ENCODE measurements at regions not wholly inside any gene's neighbourhood (a gene's known extent, or its start where the extent isn't known, plus 50 kb on each side); places are given as distances from the start of the nearest gene placed in this dataset.

DNA sequence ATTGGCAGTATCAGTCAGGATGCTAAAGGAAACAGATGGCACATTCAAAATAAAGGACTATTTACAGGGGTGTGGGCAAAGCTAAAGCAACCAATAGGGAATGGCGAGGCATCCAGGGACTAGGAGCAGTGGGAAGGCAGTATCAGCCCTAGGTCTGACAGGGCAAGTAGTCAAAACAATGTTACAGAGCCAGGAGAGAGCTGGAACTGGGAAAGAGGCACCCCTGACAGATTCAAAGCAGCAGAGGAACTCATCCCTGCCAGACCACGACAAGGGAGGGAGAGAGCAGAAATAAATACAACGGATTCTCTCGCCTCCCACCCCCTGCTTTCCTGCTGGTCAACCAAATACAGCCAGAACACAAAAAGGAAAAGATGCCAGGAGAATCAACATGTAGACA, 371.5 kb downstream of the NR2F1-AS1 start:
- Mint-ChIP-seq H3K9me3 (peaks cover 20% of the 10 kb centered on the region), H3K4me1 (ENCODE audit: low read depth) (no peaks in the 10 kb centered on the region), H3K27ac (no peak overlapping the region), H3K27me3 (ENCODE audit: low read depth) (no peaks in the 10 kb centered on the region), H3K4me3 (no peak overlapping the region), H3K36me3 (ENCODE audit: low read depth) (no peaks in the 10 kb centered on the region)
- DNase-seq (ENCODE audit: low spot score) = no peak

DNA sequence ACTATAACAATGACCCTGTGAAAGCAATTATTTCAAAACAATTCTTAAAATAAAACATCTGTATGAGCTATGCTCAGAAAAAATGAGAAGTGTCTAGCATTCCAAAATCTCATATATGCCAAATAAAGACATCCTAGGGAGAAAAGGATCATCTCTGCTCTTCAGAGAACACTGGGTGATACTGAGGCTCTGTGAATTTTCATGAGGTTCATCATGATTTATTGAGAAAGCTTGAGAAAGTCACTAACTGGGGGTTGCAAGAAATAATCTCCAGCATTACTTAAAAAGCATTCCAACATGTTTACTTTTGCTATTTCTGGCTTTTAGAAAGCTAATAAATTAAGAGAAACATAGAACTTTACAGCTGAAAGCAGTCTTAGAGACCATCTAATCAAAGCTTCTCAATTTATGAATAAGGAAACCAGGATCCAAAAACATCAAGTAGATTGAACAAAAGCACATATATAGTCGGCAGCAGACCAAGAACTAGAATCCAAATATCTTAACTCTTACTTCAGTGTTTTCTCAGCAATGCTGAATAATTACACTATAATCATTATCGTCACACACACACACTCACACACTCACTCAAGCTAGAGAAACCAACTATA, 372.8 kb downstream of the NR2F1-AS1 start:
- Mint-ChIP-seq H3K27ac (no peak overlapping the region), H3K36me3 (ENCODE audit: low read depth) (no peaks in the 10 kb centered on the region), H3K4me1 (ENCODE audit: low read depth) (no peaks in the 10 kb centered on the region), H3K4me3 (no peak overlapping the region), H3K27me3 (ENCODE audit: low read depth) (no peaks in the 10 kb centered on the region), H3K9me3 (peaks cover 20% of the 10 kb centered on the region)
- no peak for DNase-seq (ENCODE audit: low spot score)

DNA sequence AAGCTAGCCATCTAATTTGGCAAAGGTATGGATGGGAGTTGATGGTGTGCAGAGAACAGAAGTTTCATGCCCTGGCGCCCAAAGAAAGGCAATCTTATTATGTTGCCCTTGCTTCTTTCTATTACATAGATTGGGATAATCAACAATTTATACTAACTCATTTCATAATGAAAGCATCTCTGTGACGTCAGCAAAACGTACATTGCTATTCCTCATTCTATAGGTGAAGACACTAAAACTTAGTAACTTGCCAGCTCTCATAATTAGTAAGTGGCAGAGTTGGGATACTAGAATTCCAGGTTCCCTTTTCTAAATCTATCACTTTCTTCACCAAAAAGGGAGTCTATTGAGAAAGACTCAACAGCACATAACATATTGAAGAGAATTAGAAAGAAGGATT, 374.8 kb downstream of the NR2F1-AS1 start:
- H3K4me1 Mint-ChIP-seq (ENCODE audit: low read depth) = no peaks in the 10 kb centered on the region
- peaks cover 30% of the 10 kb centered on the region for H3K9me3 Mint-ChIP-seq
- no peak overlapping the region for H3K4me3 Mint-ChIP-seq
- H3K27me3 Mint-ChIP-seq (ENCODE audit: low read depth) = no peaks in the 10 kb centered on the region
- H3K36me3 Mint-ChIP-seq (ENCODE audit: low read depth) = no peaks in the 10 kb centered on the region
- no peak for DNase-seq (ENCODE audit: low spot score)
- no peak overlapping the region for H3K27ac Mint-ChIP-seq

DNA sequence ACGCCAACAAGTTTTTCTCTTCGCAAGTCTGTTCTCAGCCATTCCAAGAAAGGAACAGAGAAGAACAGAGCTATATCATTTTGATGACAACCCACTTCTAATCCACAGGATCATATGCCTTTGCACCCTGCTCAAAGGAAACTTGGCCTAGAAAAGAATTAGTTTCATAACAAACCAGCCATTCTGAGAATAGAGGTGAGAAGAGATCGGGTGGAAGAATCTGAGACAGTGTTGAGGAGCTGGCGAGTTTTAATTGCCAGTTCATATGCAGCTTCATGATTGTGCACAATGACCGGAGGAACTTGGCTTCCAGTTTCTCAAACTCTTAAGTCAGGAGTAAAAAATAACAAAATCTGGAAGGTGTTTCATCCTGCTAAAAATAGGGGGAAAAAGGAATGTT, 380.0 kb downstream of the NR2F1-AS1 start:
- H3K36me3 Mint-ChIP-seq (ENCODE audit: low read depth) = no peaks in the 10 kb centered on the region
- DNase-seq (ENCODE audit: low spot score) = no peak
- no peak overlapping the region for H3K27ac Mint-ChIP-seq
- no peaks in the 10 kb centered on the region for H3K27me3 Mint-ChIP-seq (ENCODE audit: low read depth)
- no peak overlapping the region for H3K4me3 Mint-ChIP-seq
- H3K9me3 Mint-ChIP-seq = peaks cover 22% of the 10 kb centered on the region
- no peaks in the 10 kb centered on the region for H3K4me1 Mint-ChIP-seq (ENCODE audit: low read depth)

DNA sequence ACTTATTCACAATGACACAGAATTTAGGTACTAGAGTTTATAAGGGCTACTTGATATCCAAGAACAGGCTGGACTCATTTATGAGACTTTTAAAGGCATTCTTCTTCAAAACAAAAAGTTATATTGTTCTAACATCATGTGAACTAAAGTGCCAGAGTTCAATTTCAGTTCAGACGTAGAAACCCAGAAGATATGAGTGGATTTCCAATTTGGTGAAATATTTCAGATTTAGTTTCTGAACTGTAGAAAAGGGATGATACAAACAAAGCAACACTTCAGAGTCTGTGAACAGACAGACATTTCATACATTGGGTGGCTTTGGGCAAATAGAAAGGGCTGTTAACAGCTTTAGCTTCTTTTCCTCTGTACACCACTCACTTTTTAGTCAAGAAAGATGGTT, 384.0 kb downstream of the NR2F1-AS1 start:
- H3K27ac Mint-ChIP-seq = no peak overlapping the region
- H3K27me3 Mint-ChIP-seq (ENCODE audit: low read depth) = no peaks in the 10 kb centered on the region
- DNase-seq (ENCODE audit: low spot score) = no peak
- H3K36me3 Mint-ChIP-seq (ENCODE audit: low read depth) = no peaks in the 10 kb centered on the region
- H3K4me3 Mint-ChIP-seq = no peak overlapping the region
- H3K4me1 Mint-ChIP-seq (ENCODE audit: low read depth) = no peaks in the 10 kb centered on the region
- H3K9me3 Mint-ChIP-seq = no peaks in the 10 kb centered on the region

DNA sequence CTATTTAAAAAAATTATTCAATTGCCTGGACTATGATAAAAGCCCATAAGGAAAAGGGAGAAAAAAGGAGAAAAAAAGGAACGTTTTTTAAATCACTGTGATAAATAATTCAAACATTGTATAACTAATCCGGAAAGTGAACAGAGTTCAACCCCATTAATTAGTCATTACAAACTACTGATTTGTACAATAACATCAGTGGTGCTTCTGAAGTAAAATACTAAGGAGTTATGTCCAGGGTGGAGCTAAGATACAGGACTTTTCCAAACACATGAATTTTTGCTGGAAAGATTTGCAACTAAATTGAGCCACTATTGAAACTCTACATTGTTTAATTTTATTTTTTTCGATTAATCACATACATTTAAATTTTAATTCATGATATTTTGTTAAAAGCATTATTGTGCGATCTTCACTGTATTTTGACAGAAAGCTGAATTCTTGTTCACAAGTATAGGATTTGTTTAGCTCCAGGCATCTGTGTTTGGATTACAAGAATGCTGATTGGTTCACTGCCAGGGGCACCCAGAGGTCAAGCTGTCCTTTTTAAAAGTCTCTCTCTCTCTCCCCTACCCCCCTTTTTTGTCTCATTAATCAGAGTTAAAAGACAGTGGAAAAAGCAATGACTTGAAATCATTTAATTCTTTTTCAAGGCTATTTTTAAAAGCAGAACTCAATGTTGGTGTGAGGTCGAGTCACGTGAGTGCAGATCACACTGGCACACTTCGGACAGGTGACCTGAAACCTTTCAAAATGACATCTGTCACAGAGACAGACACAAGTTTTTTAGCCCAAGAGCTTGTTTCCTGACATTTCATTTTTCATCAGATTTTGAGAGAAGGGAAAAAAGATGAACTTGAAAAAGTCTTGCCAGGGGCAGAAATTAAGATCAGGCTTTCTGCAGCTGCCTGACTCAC, 387.3 kb downstream of the NR2F1-AS1 start:
- Mint-ChIP-seq H3K27ac (no peak overlapping the region), H3K4me1 (ENCODE audit: low read depth) (no peaks in the 10 kb centered on the region), H3K27me3 (ENCODE audit: low read depth) (no peaks in the 10 kb centered on the region), H3K4me3 (no peak overlapping the region), H3K9me3 (no peaks in the 10 kb centered on the region), H3K36me3 (ENCODE audit: low read depth) (no peaks in the 10 kb centered on the region)
- DNase-seq (ENCODE audit: low spot score) = no peak

DNA sequence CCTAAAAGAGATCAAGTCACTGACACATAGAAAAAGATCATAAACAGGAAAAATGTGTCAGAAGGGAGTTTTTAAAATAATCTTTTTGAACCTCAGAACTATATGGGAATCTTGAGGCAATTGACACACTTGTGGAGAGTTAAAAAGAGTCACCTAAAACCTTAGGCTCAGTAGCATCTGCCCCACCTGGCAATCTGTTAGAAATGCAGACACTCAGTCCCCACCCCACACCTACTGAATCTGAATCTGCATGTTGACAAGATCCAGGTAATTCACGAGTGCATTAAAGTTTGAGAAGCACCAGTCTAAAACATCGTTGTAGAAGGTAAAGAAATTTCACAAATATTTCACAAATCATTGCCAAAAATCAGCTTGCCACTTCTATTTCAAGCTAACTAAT, 388.3 kb downstream of the NR2F1-AS1 start:
- Mint-ChIP-seq H3K9me3 (no peaks in the 10 kb centered on the region), H3K27ac (no peak overlapping the region), H3K4me3 (no peak overlapping the region), H3K4me1 (ENCODE audit: low read depth) (no peaks in the 10 kb centered on the region), H3K27me3 (ENCODE audit: low read depth) (no peaks in the 10 kb centered on the region), H3K36me3 (ENCODE audit: low read depth) (no peaks in the 10 kb centered on the region)
- no peak for DNase-seq (ENCODE audit: low spot score)

DNA sequence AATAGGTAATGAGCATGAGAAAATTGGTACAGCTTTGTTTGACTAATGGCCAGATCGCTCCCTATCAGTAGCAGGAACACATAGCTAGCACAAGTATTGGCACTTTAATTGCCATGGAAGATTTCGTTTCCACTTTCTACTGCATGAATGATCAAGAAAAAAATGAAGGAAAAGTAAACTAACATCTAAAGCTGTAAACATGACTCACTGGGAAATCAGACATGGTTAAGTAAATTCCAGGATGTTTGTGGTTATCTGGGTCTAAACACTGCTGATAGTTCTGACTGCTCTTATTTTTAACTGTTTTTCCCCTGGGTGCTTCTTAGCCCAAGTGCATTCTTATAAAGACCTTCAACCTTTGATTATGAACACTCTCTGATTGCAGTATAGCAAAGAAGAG, 388.9 kb downstream of the NR2F1-AS1 start:
- Mint-ChIP-seq H3K27me3 (ENCODE audit: low read depth) (no peaks in the 10 kb centered on the region), H3K36me3 (ENCODE audit: low read depth) (no peaks in the 10 kb centered on the region), H3K4me3 (no peak overlapping the region), H3K27ac (no peak overlapping the region), H3K9me3 (no peaks in the 10 kb centered on the region), H3K4me1 (ENCODE audit: low read depth) (no peaks in the 10 kb centered on the region)
- DNase-seq (ENCODE audit: low spot score) = no peak

DNA sequence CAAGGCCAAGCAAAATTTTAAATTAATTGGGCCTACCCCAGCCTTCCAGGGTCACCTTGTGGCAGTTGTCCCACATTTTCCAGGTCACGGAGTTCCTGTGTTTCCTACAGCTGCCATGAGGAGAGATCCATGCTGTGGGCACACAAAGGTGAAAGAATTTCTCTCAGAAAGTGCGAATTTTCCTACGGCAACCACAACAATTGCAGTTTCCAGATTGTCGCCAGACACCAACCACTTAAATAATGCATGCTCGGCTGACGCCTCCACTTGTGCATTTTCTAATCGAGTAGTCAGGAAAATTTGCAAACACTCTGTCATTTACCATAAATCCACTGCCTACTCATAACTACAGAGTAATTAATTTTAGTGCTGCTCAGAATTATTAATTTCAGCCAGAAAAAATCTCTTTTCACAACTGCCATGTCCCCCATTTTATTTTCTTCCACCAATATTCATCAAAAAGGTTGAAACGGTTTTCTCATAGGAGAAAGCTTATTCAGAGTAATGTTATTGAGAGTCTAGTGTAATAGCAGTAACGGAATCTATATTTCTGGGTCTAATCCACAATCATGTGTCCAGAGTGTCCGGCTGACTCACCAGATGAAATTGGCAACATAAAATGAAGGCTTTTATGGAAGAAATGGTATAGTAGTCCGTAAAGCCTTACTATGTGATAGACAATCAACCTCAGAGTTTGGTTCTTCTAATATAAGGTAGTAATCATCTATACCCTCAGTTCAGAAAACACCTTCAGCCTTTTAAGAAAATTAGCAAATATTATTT, 389.8 kb downstream of the NR2F1-AS1 start:
- Mint-ChIP-seq H3K4me3 (no peak overlapping the region), H3K9me3 (no peaks in the 10 kb centered on the region), H3K27ac (no peak overlapping the region), H3K36me3 (ENCODE audit: low read depth) (no peaks in the 10 kb centered on the region), H3K4me1 (ENCODE audit: low read depth) (no peaks in the 10 kb centered on the region), H3K27me3 (ENCODE audit: low read depth) (no peaks in the 10 kb centered on the region)
- no peak for DNase-seq (ENCODE audit: low spot score)

DNA sequence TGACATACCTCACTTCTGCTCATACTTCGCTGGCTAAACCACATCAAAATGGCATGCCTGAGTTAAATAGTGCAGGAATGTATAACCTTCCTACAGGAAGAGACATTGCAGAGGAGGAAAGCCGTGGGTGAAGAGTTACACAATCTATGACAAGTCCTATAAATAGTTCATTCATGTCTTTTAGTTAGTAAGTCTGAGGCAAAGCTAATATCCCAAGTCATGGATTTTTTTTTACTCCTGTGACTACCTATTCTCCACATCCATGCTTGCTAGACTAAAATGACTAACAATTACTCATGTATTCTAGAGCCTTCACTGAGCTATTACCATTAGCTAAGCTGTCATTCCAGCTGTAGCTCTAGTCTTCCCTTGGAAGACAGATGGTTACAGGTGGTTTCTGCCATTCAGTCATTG, 391.3 kb downstream of the NR2F1-AS1 start:
- no peak overlapping the region for H3K27ac Mint-ChIP-seq
- no peak overlapping the region for H3K4me3 Mint-ChIP-seq
- DNase-seq (ENCODE audit: low spot score) = no peak
- H3K4me1 Mint-ChIP-seq (ENCODE audit: low read depth) = no peaks in the 10 kb centered on the region
- H3K9me3 Mint-ChIP-seq = no peaks in the 10 kb centered on the region
- no peaks in the 10 kb centered on the region for H3K36me3 Mint-ChIP-seq (ENCODE audit: low read depth)
- H3K27me3 Mint-ChIP-seq (ENCODE audit: low read depth) = no peaks in the 10 kb centered on the region

DNA sequence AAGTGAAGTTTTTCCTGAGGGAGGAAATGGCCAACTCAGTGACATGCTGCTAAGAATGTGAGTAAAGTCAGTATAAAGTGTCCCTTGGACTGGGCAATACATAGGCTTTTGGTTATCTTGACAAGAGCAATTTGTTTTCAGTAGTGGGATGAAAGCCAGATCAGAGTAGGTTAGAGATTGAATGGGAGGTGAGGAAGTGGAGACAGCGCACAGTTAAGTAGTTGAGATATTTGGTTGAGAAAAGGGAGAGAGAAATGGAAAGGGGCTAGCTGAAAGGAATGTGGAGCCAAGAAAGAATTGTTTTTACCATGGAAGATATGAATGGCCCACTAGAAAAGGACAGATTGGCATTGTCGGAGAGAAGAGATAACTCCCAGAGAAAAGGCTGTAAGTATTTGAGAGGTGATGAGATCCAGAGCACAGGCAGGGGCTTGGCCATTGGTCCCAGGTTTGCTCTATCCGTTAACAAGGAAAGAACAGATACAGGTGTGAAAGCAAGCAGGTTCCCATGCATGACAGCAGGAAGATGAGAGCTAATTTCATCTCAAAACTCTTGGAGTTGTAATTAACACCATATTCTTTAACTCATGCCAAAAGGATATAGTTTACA, 392.0 kb downstream of the NR2F1-AS1 start:
- Mint-ChIP-seq H3K27me3 (ENCODE audit: low read depth) (no peaks in the 10 kb centered on the region), H3K36me3 (ENCODE audit: low read depth) (no peaks in the 10 kb centered on the region), H3K4me1 (ENCODE audit: low read depth) (no peaks in the 10 kb centered on the region), H3K4me3 (no peak overlapping the region), H3K9me3 (no peaks in the 10 kb centered on the region), H3K27ac (no peak overlapping the region)
- DNase-seq (ENCODE audit: low spot score) = no peak

DNA sequence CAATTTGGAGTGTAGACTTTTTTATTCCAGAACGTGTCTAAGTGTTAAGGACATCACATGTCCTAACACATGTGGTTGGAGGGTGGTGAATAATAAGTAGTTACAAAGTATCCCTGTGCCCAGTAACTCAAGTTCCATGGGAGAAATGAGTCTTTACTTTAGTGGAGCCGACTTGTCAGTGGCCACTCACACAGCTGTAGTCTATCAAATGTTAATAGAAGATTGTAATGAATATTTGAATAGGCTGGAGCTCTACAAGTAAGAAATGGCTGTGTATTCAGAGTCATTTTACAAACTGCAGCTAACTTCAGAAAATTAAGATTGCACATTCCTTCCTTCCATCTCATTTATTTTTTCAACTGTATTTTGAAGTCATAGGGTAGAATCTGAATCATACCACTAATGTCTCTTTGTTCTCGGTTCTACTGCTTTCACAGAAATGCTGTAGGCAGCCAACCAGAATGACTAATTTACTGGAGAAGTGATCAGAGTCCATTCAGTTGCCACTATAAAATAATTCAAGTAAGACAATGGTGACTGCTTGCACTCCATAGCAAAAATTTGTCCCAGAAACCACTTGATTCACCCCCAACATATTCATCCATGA, 394.8 kb downstream of the NR2F1-AS1 start:
- DNase-seq (ENCODE audit: low spot score) = no peak
- H3K4me1 Mint-ChIP-seq (ENCODE audit: low read depth) = no peaks in the 10 kb centered on the region
- H3K27ac Mint-ChIP-seq = no peak overlapping the region
- no peaks in the 10 kb centered on the region for H3K9me3 Mint-ChIP-seq
- H3K36me3 Mint-ChIP-seq (ENCODE audit: low read depth) = no peaks in the 10 kb centered on the region
- H3K27me3 Mint-ChIP-seq (ENCODE audit: low read depth) = no peaks in the 10 kb centered on the region
- no peak overlapping the region for H3K4me3 Mint-ChIP-seq

DNA sequence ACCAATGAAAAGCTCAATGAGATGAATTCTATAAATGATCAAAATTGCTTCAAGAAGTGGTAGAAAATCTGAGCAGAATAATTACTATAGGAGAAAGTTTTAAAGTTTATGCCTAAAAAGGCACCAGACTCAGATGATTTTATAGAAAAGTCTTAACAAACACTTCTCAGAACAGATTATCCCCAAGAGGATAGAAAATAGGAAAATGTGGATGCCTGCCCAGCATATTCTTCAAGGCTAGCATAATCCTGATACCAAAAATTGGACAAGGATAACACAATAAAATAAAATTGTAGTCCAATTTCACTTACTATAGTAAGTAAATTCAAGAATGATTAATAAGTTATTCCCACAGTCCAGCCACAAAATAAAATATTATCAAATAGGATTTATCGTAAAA, 397.0 kb downstream of the NR2F1-AS1 start:
- no peak overlapping the region for H3K4me3 Mint-ChIP-seq
- no peak overlapping the region for H3K27ac Mint-ChIP-seq
- DNase-seq (ENCODE audit: low spot score) = no peak
- H3K9me3 Mint-ChIP-seq = no peaks in the 10 kb centered on the region
- no peaks in the 10 kb centered on the region for H3K27me3 Mint-ChIP-seq (ENCODE audit: low read depth)
- no peaks in the 10 kb centered on the region for H3K4me1 Mint-ChIP-seq (ENCODE audit: low read depth)
- H3K36me3 Mint-ChIP-seq (ENCODE audit: low read depth) = no peaks in the 10 kb centered on the region
